ENCODE measurements at regions not wholly inside any gene's neighbourhood (a gene's known extent, or its start where the extent isn't known, plus 50 kb on each side); places are given as distances from the start of the nearest gene placed in this dataset.

DNA sequence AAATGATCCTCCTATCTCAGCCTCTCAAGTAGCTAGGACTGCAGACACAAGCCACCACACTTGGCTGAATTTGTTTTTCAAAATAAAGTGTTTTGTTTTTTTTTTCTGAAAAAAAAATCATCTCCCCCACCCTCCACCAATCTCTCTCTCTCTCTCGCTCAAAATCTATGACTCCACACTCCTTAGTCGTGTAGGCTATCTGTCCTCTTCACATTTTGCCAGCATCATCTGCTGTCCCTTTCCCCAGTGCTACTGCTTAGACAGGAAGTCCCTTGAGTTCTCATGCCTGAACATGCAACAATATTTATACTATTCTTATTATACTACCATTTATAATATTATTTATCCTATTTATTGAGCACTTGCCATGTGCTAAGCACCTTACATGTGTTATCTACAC is 80.7 kb upstream of the TMEM164 start:
- TF ChIP-seq CTCF (IDR thresholded peaks at IDR 0.05) (no peak), POLR2A (IDR thresholded peaks at IDR 0.05) (no peak), POLR2AphosphoS5 (IDR thresholded peaks at IDR 0.05; ENCODE audit: insufficient read depth in 1 of 2, low read depth in 1 of 2) (no peak)
